NT2/D1 (cell line): ENCODE measurements at regions not wholly inside any gene's neighbourhood (a gene's known extent, or its start where the extent isn't known, plus 50 kb on each side); places are given as distances from the start of the nearest gene placed in this dataset.

ENCODE experiments used
- DNase-seq: peaks from one replicate; pipeline ENCODE4 v3.0.0-alpha.2; 2011; ENCODE audit warnings: low read depth, low spot score
- H3K27me3 ChIP-seq: 2 replicates; pipeline ENCODE4 v1.6.0; 2011; ENCODE audit warnings: mild to moderate bottlenecking; ENCODE audit not compliant: insufficient read length, insufficient read depth
- H3K36me3 ChIP-seq: 2 replicates; pipeline ENCODE4 v1.6.1; 2011; ENCODE audit warnings: mild to moderate bottlenecking, low read length, mixed read lengths; ENCODE audit not compliant: insufficient read depth, insufficient read length
- H3K4me1 ChIP-seq: 2 replicates; pipeline ENCODE4 v1.5.1; 2011; ENCODE audit not compliant: insufficient read depth, insufficient read length
- H3K4me3 ChIP-seq: 2 replicates; pipeline ENCODE4 v1.5.1; 2011; ENCODE audit warnings: low read depth; ENCODE audit not compliant: insufficient read length
- H3K9ac ChIP-seq: 2 replicates; pipeline ENCODE4 v1.6.0; 2011; ENCODE audit warnings: low read depth; ENCODE audit not compliant: insufficient read length
- H3K9me3 ChIP-seq: 2 replicates; pipeline ENCODE4 v1.5.1; 2011; ENCODE audit warnings: mild to moderate bottlenecking, low read length; ENCODE audit not compliant: insufficient read depth
- SUZ12 ChIP-seq: IDR thresholded peaks from 2 replicates; pipeline ENCODE4 v1.6.1; 2011; ENCODE audit not compliant: insufficient read length, insufficient read depth; ENCODE audit errors: extremely low read depth
- YY1 ChIP-seq: IDR thresholded peaks from 2 replicates; pipeline ENCODE4 v1.6.1; 2011; ENCODE audit not compliant: insufficient read length, insufficient read depth
- ZNF274 ChIP-seq: IDR thresholded peaks from 2 replicates; pipeline ENCODE4 v1.6.1; 2011; ENCODE audit warnings: mild to moderate bottlenecking, low read depth, low read length

DNA sequence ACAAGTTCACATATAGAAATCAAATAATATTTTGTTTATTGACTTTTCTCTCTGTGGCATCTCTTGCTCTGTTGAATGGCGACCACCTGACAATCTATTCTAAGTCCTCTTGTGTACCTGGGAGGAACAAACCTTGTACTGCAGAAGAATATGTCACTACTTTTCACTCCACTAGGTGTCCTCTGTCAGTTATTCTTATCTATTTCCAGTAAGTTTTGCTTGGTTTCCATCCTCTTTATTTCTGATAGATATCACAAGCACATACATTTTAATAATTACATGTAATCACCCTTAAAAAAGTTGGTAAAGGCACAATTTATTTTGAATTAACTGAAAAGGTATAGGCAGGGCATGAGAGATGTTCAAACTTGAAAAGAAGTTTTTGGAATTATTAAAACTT, 238.4 kb downstream of the SNCA start:
- Histone ChIP-seq H3K9ac (no peak overlapping the region), H3K27me3 (no peaks in the 10 kb centered on the region), H3K9me3 (no peaks in the 10 kb centered on the region), H3K4me3 (no peak overlapping the region), H3K36me3 (no peaks in the 10 kb centered on the region), H3K4me1 (no peaks in the 10 kb centered on the region)
- TF ChIP-seq ZNF274 (no peak), YY1 (no peak), SUZ12 (no peak)
- DNase-seq, result no peak

GRCh38 chr4:89595125-89595789, 241.7 kb downstream of the SNCA start:
- Histone ChIP-seq H3K4me3 (no peak overlapping the region), H3K27me3 (no peaks in the 10 kb centered on the region), H3K4me1 (no peaks in the 10 kb centered on the region), H3K36me3 (no peaks in the 10 kb centered on the region), H3K9me3 (no peaks in the 10 kb centered on the region), H3K9ac (no peak overlapping the region)
- DNase-seq, result no peak
- no peak for TF ChIP-seq SUZ12

DNA sequence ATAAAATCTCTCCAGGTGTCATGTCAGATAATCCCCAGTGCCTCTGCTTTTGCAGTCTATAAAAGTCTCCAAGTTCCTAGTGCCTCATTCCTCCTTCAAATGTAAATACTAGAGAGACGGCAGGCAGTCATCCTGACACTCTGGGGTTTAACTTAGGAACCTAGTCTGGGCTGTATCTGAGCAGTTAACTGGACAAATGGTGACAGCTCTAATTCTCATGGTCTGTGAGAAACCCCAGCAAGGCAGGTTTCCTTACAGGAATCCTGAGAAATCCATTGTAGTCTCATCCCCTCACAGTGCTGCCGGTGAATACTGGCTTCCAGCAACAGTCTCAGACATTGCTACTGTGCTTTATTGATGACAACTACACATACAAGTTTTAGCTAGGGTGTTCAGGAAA, 246.8 kb downstream of the SNCA start:
- Histone ChIP-seq H3K4me1 (peaks cover 2% of the 10 kb centered on the region), H3K36me3 (no peaks in the 10 kb centered on the region), H3K27me3 (no peaks in the 10 kb centered on the region), H3K9me3 (no peaks in the 10 kb centered on the region), H3K4me3 (no peak overlapping the region), H3K9ac (no peak overlapping the region)
- DNase-seq, result no peak
- TF ChIP-seq SUZ12 (no peak), ZNF274 (no peak), YY1 (no peak)

GRCh38 chr4:89588421-89588820, 248.5 kb downstream of the SNCA start:
- H3K9me3 ChIP-seq, result no peaks in the 10 kb centered on the region
- H3K36me3 ChIP-seq, result no peaks in the 10 kb centered on the region
- TF ChIP-seq ZNF274 (no peak), SUZ12 (no peak), YY1 (no peak)
- no peaks in the 10 kb centered on the region for H3K27me3 ChIP-seq
- H3K4me1 ChIP-seq, result peaks cover 2% of the 10 kb centered on the region
- no peak overlapping the region for H3K4me3 ChIP-seq
- no peak for DNase-seq
- H3K9ac ChIP-seq, result no peak overlapping the region

DNA sequence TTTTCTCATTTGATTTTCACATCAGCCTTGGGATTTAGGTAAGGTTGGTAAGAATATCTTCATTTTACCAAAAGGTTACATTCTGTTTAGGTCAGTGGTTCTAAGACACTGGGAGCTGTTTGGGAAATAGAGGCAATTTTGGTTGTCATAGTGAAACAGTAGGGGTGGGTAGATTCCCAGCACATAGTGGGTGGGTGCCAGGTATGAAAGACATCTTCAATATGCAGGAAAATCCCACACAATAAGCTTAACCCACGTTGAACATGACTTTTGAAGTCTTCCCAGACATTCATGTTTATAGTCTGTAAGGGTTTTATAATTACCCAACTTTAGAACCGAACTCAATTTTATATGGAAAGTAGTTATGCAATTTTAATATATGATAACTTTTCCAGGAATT, 249.6 kb downstream of the SNCA start:
- DNase-seq, result no peak
- Histone ChIP-seq H3K4me3 (no peak overlapping the region), H3K4me1 (peaks cover 2% of the 10 kb centered on the region), H3K9me3 (no peaks in the 10 kb centered on the region), H3K27me3 (no peaks in the 10 kb centered on the region), H3K36me3 (no peaks in the 10 kb centered on the region), H3K9ac (no peak overlapping the region)
- no peak for TF ChIP-seq ZNF274

DNA sequence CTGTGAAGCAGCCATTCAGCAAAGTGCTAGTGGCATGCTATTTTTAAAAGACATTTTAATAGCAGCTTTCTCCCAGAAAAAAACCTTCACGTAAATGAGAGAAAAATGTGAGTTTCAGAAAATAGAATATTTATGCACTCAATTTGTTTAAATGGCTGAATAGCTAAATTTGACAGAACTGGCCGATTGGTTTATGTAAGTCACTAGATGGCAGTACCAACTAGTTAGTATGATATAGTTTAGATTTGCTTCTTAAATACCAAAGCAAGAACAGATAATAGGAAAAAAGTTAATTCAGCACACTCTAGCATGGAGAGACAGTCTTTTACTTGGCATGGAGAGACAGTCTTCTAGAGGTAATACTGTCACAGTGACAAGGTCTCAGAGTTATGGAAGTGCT, 250.1 kb downstream of the SNCA start:
- H3K4me1 ChIP-seq, result peaks cover 2% of the 10 kb centered on the region

DNA sequence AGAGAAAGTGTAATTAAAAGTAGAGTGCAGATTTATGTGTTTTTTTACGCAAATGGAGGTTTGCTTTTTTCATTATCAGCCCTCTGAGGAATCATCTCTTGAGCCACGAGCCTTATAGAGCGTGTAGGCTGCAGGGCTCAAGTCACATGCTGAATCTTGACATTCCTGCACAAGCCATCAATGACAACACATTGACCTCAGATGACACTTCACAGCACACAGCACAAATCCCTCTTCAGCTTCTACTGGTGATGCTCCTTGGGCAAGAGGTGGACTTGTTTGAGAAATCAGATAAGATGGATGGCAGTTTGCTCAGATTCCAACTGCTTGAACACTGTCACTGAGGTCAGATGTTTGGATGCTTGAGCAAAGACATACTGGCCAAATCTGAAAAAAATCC, 250.6 kb downstream of the SNCA start:
- H3K36me3 ChIP-seq, result no peaks in the 10 kb centered on the region
- no peak for DNase-seq
- no peak overlapping the region for H3K9ac ChIP-seq
- H3K27me3 ChIP-seq, result no peaks in the 10 kb centered on the region
- no peak overlapping the region for H3K4me3 ChIP-seq
- peaks cover 2% of the 10 kb centered on the region for H3K4me1 ChIP-seq
- H3K9me3 ChIP-seq, result no peaks in the 10 kb centered on the region
- TF ChIP-seq SUZ12 (no peak), YY1 (no peak), ZNF274 (no peak)

More for the DNA sequence above, 250.1 kb downstream of the SNCA start:
- Histone ChIP-seq H3K36me3 (no peaks in the 10 kb centered on the region), H3K4me3 (no peak overlapping the region), H3K9ac (no peak overlapping the region), H3K9me3 (no peaks in the 10 kb centered on the region), H3K27me3 (no peaks in the 10 kb centered on the region)
- DNase-seq, result no peak
- no peak for TF ChIP-seq YY1
- no peak for TF ChIP-seq SUZ12
- TF ChIP-seq ZNF274, result no peak

DNA sequence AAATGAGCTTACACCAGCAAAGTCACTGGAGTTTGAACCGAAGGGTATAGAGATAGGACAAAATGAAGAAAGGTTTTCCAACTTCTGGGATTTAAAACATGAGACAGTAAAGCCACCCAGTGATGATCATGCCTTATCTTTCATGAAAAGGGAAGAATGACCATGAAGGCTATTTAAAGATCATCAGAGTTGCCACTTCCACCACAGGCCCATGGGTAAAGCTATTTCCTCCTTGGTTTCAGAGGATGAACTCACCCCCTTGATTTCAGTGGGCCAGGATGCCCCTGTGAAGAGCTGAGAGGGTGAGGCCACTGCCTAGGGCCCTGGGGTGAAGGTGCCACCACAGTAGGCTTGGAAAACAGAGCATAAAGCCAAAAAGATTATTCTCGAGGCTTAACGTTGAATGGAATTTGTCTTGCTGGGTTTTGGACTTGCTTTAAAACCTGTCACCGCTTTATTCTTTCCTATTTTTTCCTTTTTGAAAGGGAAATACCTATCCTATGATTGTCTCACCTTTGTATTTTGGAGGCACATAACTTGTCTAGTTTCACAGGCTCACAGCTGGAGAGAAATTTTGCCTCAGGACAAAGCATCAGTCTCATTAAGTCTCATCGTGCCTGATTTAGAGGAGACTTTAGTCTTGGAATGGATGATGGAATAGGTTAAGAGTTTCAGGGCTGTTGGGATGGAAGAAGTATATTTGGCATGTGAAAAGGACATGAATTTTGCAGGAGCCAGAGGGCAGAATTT, 254.0 kb downstream of the SNCA start:
- TF ChIP-seq YY1 (no peak), SUZ12 (no peak), ZNF274 (no peak)
- Histone ChIP-seq H3K9me3 (no peaks in the 10 kb centered on the region), H3K4me1 (peaks cover 2% of the 10 kb centered on the region), H3K4me3 (no peak overlapping the region), H3K9ac (no peak overlapping the region), H3K36me3 (no peaks in the 10 kb centered on the region), H3K27me3 (no peaks in the 10 kb centered on the region)
- DNase-seq, result no peak
